GM12878 (cell line): ENCODE measurements at regions not wholly inside any gene's neighbourhood (a gene's known extent, or its start where the extent isn't known, plus 50 kb on each side); places are given as distances from the start of the nearest gene placed in this dataset.

Source experiments
- ATAC-seq: fragments of 200-7000 bp; cut with Tn5 transposase; 3 replicates; pipeline ENCODE4 v1.9.1; 2020; ENCODE audit warnings: mild to moderate bottlenecking, moderate library complexity
- BruUV-seq: library from RNA; stranded (reverse); fragments of 400-500 nt; replicated peaks from 2 replicates; lab custom pipeline; 2021; lab: Mats Ljungman, UMichigan
- CTCF ChIA-PET: fragments of 300-600 bp; sonication (Branson Sonifier 250); formaldehyde crosslinking; extraction: SDS; loops from one replicate; lab custom pipeline; 2021; ENCODE audit warnings: inconsistent platforms; lab: Yijun Ruan, JAX
- POLR2A ChIA-PET: fragments of 350-600 bp; formaldehyde crosslinking; extraction: SDS; loops from one replicate; lab custom pipeline; 2021; ENCODE audit warnings: inconsistent platforms; lab: Charles Lee
- RAD21 ChIA-PET: fragments of 300-600 bp; sonication (Branson Sonifier 250); formaldehyde crosslinking; loops from one replicate; lab custom pipeline; 2023; ENCODE audit warnings: antibody characterized with exemption; ENCODE audit not compliant: unreplicated experiment; lab: Charles Lee
- SMC1A ChIA-PET: fragments of 300-600 bp; sonication (Branson Sonifier 250); formaldehyde crosslinking; loops from one replicate; lab custom pipeline; 2023; ENCODE audit not compliant: unreplicated experiment, uncharacterized antibody; lab: Charles Lee
- DNase-seq: peaks from one replicate; pipeline ENCODE4 v3.0.0-alpha.2; 2011; ENCODE audit warnings: low read depth, low spot score
- FAIRE-seq: peaks from 3 replicates; lab custom pipeline; 2011; peaks lifted over from hg19 to GRCh38; lab: Jason Lieb, UNC
- H2AFZ ChIP-seq: 2 replicates; pipeline ENCODE4 v1.6.0; 2011; ENCODE audit warnings: low read depth, low read length, control low read depth; ENCODE audit not compliant: control insufficient read depth
- H3K27ac ChIP-seq: 2 replicates; pipeline ENCODE4 v1.5.1; 2011; ENCODE audit warnings: control low read depth; ENCODE audit not compliant: control insufficient read depth, insufficient read depth
- H3K27me3 ChIP-seq, 2 experiments: replicated peaks in 1 of 2; 2 replicates each; pipeline versions ENCODE4 v1.6.0 to v1.6.1; 2011; ENCODE audit warnings: low read length in 1 of 2; ENCODE audit not compliant: control insufficient read depth in 2 of 2, insufficient read depth in 2 of 2
- H3K36me3 ChIP-seq, 2 experiments: 2 replicates each; pipeline ENCODE4 v1.5.1; 2011; ENCODE audit warnings: low read length in 1 of 2; ENCODE audit not compliant: control insufficient read depth in 2 of 2, insufficient read depth in 2 of 2
- H3K4me1 ChIP-seq: 2 replicates; pipeline ENCODE4 v1.6.1; 2011; ENCODE audit warnings: mild to moderate bottlenecking, low read length, moderate library complexity, mixed read lengths; ENCODE audit not compliant: control insufficient read depth, insufficient read depth
- H3K4me2 ChIP-seq: 2 replicates; pipeline ENCODE4 v1.6.0; 2011; ENCODE audit warnings: control low read depth; ENCODE audit not compliant: control insufficient read depth, insufficient read depth
- H3K4me3 ChIP-seq: fragments of 200-600 bp; sonication (generic); 2 replicates; pipeline ENCODE4 v1.5.1; 2016
- H3K79me2 ChIP-seq: 2 replicates; pipeline ENCODE4 v1.6.0; 2011; ENCODE audit warnings: low read length; ENCODE audit not compliant: control insufficient read depth, insufficient read depth
- H3K9ac ChIP-seq: 2 replicates; pipeline ENCODE4 v1.8.0; 2011; ENCODE audit warnings: low read length, control low read depth, mixed read lengths; ENCODE audit not compliant: control insufficient read depth, insufficient read depth
- H3K9me3 ChIP-seq: replicated peaks from 3 replicates; pipeline ENCODE4 v1.5.1; 2011; ENCODE audit warnings: mild to moderate bottlenecking, low read length; ENCODE audit not compliant: control insufficient read depth, insufficient read depth
- H4K20me1 ChIP-seq: 2 replicates; pipeline ENCODE4 v1.6.0; 2011; ENCODE audit not compliant: control insufficient read depth, insufficient read depth
- ATF2 ChIP-seq: IDR thresholded peaks from 2 replicates; pipeline ENCODE4 v1.6.1; 2012; ENCODE audit warnings: low read length, inconsistent platforms
- CEBPB ChIP-seq, 2 experiments: fragments of 150-350 bp in 1 of 2; IDR thresholded peaks; 2 replicates each; pipeline ENCODE4 v1.6.1; 2012 to 2014; ENCODE audit warnings: low read depth in 2 of 2, low read length in 2 of 2, borderline replicate concordance in 1 of 2, inconsistent platforms in 1 of 2
- CHD2 ChIP-seq: IDR thresholded peaks from 2 replicates; pipeline ENCODE4 v1.6.1; 2011; ENCODE audit warnings: low read depth, low read length, improper control_type of control experiment, borderline replicate concordance
- HCFC1 ChIP-seq: fragments of 150-350 bp; IDR thresholded peaks from 2 replicates; pipeline ENCODE4 v1.6.1; 2014; ENCODE audit warnings: low read length
- IRF4 ChIP-seq: IDR thresholded peaks from 2 replicates; pipeline ENCODE4 v1.6.1; 2011; ENCODE audit warnings: low read depth, low read length
- JUNB ChIP-seq: IDR thresholded peaks from 2 replicates; pipeline ENCODE4 v1.6.1; 2016; ENCODE audit warnings: antibody characterized with exemption, mild to moderate bottlenecking
- MTA3 ChIP-seq: IDR thresholded peaks from 2 replicates; pipeline ENCODE4 v1.6.1; 2012; ENCODE audit warnings: low read length, inconsistent platforms, borderline replicate concordance
- NR2C2 ChIP-seq: IDR thresholded peaks from 2 replicates; pipeline ENCODE4 v1.6.1; 2011; ENCODE audit warnings: borderline replicate concordance, low read depth; ENCODE audit not compliant: control insufficient read depth, insufficient read length
- RELA ChIP-seq: fragments of 450-650 bp; IDR thresholded peaks from 2 replicates; pipeline ENCODE4 v1.8.0; 2014; ENCODE audit warnings: borderline replicate concordance; ENCODE audit not compliant: partially characterized antibody
- SIN3A ChIP-seq: IDR thresholded peaks from 2 replicates; pipeline ENCODE4 v1.6.1; 2012; ENCODE audit warnings: low read depth, low read length, improper control_type of control experiment
- STAT3 ChIP-seq: IDR thresholded peaks from 2 replicates; pipeline ENCODE4 v1.6.1; 2011; ENCODE audit warnings: low read depth, low read length, improper control_type of control experiment
- SUZ12 ChIP-seq: fragments of 200-600 bp; sonication (generic); IDR thresholded peaks from one replicate; pipeline ENCODE4 v1.6.1; 2018; ENCODE audit warnings: antibody characterized with exemption, mild to moderate bottlenecking; ENCODE audit not compliant: unreplicated experiment
- ZBED1 ChIP-seq: IDR thresholded peaks from 2 replicates; pipeline ENCODE4 v1.6.1; 2016; ENCODE audit warnings: borderline replicate concordance
- ZNF217 ChIP-seq: fragments of 450-650 bp; IDR thresholded peaks from 2 replicates; pipeline ENCODE4 v1.6.1; 2017; ENCODE audit warnings: antibody characterized with exemption, mild to moderate bottlenecking
- ZNF24 ChIP-seq: fragments of 450-650 bp; IDR thresholded peaks from 2 replicates; pipeline ENCODE4 v1.6.1; 2017; ENCODE audit warnings: antibody characterized with exemption, mild to moderate bottlenecking
- ZNF274 ChIP-seq: IDR thresholded peaks from one replicate; pipeline ENCODE4 v1.8.0; 2011; ENCODE audit not compliant: insufficient read length, insufficient read depth
- WGBS: methylation state at CpG from one replicate; pipeline ENCODE4 v1.1.6; 2016; ENCODE audit warnings: low lambda C conversion rate; ENCODE audit not compliant: insufficient replicate concordance, insufficient coverage; ENCODE audit errors: missing lambda C conversion rate; 5-methylcytosine and 5-hydroxymethylcytosine counted together
- in situ Hi-C: fragments of 300-500 bp; cut with MboI; formaldehyde crosslinking; loops from 9 replicates; pipeline ENCODE4 v1.14.3; 2018; ENCODE audit warnings: mixed read lengths
- intact Hi-C: fragments of 100-400 bp; cut with micrococcal nuclease; formaldehyde crosslinking; loops from one replicate; pipeline ENCODE4 v1.14.2; 2022; ENCODE audit not compliant: unreplicated experiment
- TF ChIP-seq, protein P1 (sequence below): fragments of 450-650 bp; IDR thresholded peaks from 2 replicates; pipeline ENCODE4 v1.6.1; 2017; ENCODE audit warnings: mild to moderate bottlenecking, low read depth, inconsistent platforms; ENCODE audit not compliant: poor library complexity, severe bottlenecking

DNA sequence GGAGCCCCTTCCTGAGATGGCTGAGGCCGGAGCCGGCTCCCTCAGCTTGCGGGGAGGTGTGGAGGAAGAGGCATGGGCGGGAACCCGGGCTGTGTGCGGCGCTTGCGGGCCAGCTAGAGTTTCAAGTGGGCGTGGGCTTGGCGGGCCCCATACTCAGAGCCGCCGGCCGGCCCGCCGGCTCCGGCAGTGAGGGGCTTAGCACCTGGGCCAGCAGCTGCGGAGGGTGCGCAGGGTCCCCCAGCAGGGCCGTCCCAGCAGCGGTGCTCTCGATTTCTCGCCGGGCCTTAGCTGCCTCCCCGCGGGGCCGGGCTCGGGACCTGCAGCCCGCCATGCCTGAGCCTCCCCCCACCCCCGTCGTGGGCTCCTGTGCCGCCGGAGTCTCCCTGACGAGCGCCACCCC, 67.9 kb upstream of the SLC28A3 start:
- H3K4me2 ChIP-seq, result no peak overlapping the region
- H3K4me3 ChIP-seq, result no peak overlapping the region
- ChIA-PET SMC1A (no interaction called here), RAD21 (no interaction called here), CTCF (interaction anchor here (1.1 kb wide), 1 partner anchor 11 kb away, joined by 3 read pairs; no protein-coding TSS in a partner anchor), POLR2A (no interaction called here)
- intact Hi-C loops, result no loop called here
- H3K9me3 ChIP-seq, result no peaks in the 10 kb centered on the region
- H3K36me3 ChIP-seq, result no peaks in the 10 kb centered on the region
- FAIRE-seq (no peak), ATAC-seq (no peak), DNase-seq (no peak)
- no peak overlapping the region for H3K9ac ChIP-seq
- no peaks in the 10 kb centered on the region for H3K27me3 ChIP-seq
- TF ChIP-seq NR2C2, result no peak
- no peak for TF ChIP-seq ZNF274
- TF ChIP-seq SUZ12, result no peak
- no peak for TF ChIP-seq SIN3A
- TF ChIP-seq CHD2, result no peak
- no peak for TF ChIP-seq JUNB
- TF ChIP-seq ZNF217, result no peak
- no peak for TF ChIP-seq STAT3
- no peak for TF ChIP-seq ZBED1
- no peak for TF ChIP-seq ATF2
- no peak for TF ChIP-seq HCFC1
- no peak for TF ChIP-seq CEBPB (IDR thresholded peaks at IDR 0.05; ENCODE audit: borderline replicate concordance in 1 of 2, low read depth in 2 of 2, low read length in 2 of 2)
- TF ChIP-seq RELA, result no peak
- TF ChIP-seq IRF4, result no peak
- TF ChIP-seq ZNF24, result no peak
- no peak for TF ChIP-seq MTA3
- TF ChIP-seq, protein P1, sequence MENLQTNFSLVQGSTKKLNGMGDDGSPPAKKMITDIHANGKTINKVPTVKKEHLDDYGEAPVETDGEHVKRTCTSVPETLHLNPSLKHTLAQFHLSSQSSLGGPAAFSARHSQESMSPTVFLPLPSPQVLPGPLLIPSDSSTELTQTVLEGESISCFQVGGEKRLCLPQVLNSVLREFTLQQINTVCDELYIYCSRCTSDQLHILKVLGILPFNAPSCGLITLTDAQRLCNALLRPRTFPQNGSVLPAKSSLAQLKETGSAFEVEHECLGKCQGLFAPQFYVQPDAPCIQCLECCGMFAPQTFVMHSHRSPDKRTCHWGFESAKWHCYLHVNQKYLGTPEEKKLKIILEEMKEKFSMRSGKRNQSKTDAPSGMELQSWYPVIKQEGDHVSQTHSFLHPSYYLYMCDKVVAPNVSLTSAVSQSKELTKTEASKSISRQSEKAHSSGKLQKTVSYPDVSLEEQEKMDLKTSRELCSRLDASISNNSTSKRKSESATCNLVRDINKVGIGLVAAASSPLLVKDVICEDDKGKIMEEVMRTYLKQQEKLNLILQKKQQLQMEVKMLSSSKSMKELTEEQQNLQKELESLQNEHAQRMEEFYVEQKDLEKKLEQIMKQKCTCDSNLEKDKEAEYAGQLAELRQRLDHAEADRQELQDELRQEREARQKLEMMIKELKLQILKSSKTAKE, result no peak
- H3K4me1 ChIP-seq, result no peaks in the 10 kb centered on the region
- H2AFZ ChIP-seq, result no peak overlapping the region
- in situ Hi-C loops, result loop anchor here (5.0 to 10.0 kb wide), 4 partner anchors 34 to 1016 kb away; no protein-coding TSS in a partner anchor
- WGBS, result 75% methylated on average over 27 of the region's 34 CpGs
- H3K79me2 ChIP-seq, result no peaks in the 10 kb centered on the region
- no TSS peak for BruUV-seq
- H4K20me1 ChIP-seq, result no peaks in the 10 kb centered on the region
- no peak overlapping the region for H3K27ac ChIP-seq
